D721Med (cell line): ENCODE measurements at regions not wholly inside any gene's neighbourhood (a gene's known extent, or its start where the extent isn't known, plus 50 kb on each side); places are given as distances from the start of the nearest gene placed in this dataset.
A peak's percentile ranks its signal among the peaks of the same experiment; 100 is the strongest.

Experiments
- DNase-seq: peaks from one replicate; pipeline ENCODE4 v3.0.0; 2011; ENCODE audit warnings: low spot score; ENCODE audit not compliant: insufficient read length
- FAIRE-seq: peaks from 2 replicates; lab custom pipeline; 2011; peaks lifted over from hg19 to GRCh38; lab: Jason Lieb, UNC
- CTCF ChIP-seq: IDR thresholded peaks from 2 replicates; pipeline ENCODE4 v1.5.1; 2012; ENCODE audit warnings: mild to moderate bottlenecking, control low read depth; ENCODE audit not compliant: insufficient read depth; ENCODE audit errors: missing control alignments

- no peak for TF ChIP-seq CTCF
- FAIRE-seq (no peak), DNase-seq (no peak)
Measured at GRCh38 chr15:101590785-101591184, 61.4 kb downstream of the TM2D3 start.

- TF ChIP-seq CTCF = no peak
- no peak for FAIRE-seq
- DNase-seq = no peak
Measured at GRCh38 chr15:101583284-101583683, 68.9 kb downstream of the TM2D3 start.

- FAIRE-seq (no peak), DNase-seq (no peak)
- TF ChIP-seq CTCF = no peak
Measured at GRCh38 chr15:101580431-101580830, 71.8 kb downstream of the TM2D3 start.

- no peak for DNase-seq
- TF ChIP-seq CTCF = no peak
- FAIRE-seq = no peak
Measured at GRCh38 chr15:101579631-101580163, 72.5 kb downstream of the TM2D3 start.

- FAIRE-seq (no peak), DNase-seq (no peak)
- peak; percentile 20 for TF ChIP-seq CTCF
Measured at GRCh38 chr15:101578443-101578894, 73.7 kb downstream of the TM2D3 start.

- TF ChIP-seq CTCF = no peak
- FAIRE-seq (no peak), DNase-seq (no peak)
Measured at GRCh38 chr15:101573951-101574350, 78.2 kb downstream of the TM2D3 start.

- no peak for TF ChIP-seq CTCF
- FAIRE-seq = no peak
- DNase-seq = no peak
Measured at GRCh38 chr15:101570241-101570640, 80.7 kb upstream of the PCSK6 start.
